MG63 (cell line): ENCODE measurements at regions not wholly inside any gene's neighbourhood (a gene's known extent, or its start where the extent isn't known, plus 50 kb on each side); places are given as distances from the start of the nearest gene placed in this dataset.
"Not testable (repeated sequence)": the region's sequence is repeated elsewhere in the genome, so short reads cannot be mapped to it uniquely, and the experiment has no call there.

ENCODE experiments used
- DNase-seq: peaks from one replicate; pipeline ENCODE4 v3.0.0-alpha.2; 2020
- H3K27me3 ChIP-seq: fragments of 250-450 bp; sonication (Bioruptor Pico); 2 replicates; pipeline ENCODE4 v1.5.1; 2020; ENCODE audit warnings: mild to moderate bottlenecking, moderate library complexity
- H3K36me3 ChIP-seq: fragments of 250-450 bp; sonication (Bioruptor Pico); 2 replicates; pipeline ENCODE4 v1.5.1; 2020; ENCODE audit warnings: mild to moderate bottlenecking, moderate library complexity
- H3K4me3 ChIP-seq: fragments of 250-450 bp; sonication (Bioruptor Pico); 2 replicates; pipeline ENCODE4 v1.5.1; 2020; ENCODE audit warnings: mild to moderate bottlenecking, moderate library complexity
- H3K9me3 ChIP-seq: fragments of 250-450 bp; sonication (Bioruptor Pico); 2 replicates; pipeline ENCODE4 v1.5.1; 2020; ENCODE audit warnings: mild to moderate bottlenecking, moderate library complexity

GRCh38 chr6:85262621-85263020, 187.3 kb upstream of the NT5E start:
- H3K27me3 ChIP-seq: no peaks in the 10 kb centered on the region
- no peak overlapping the region for H3K4me3 ChIP-seq
- H3K9me3 ChIP-seq: no peaks in the 10 kb centered on the region
- DNase-seq: no peak
- H3K36me3 ChIP-seq: no peaks in the 10 kb centered on the region

- DNase-seq: no peak
- H3K27me3 ChIP-seq: no peaks in the 10 kb centered on the region
- H3K9me3 ChIP-seq: no peaks in the 10 kb centered on the region
- H3K36me3 ChIP-seq: no peaks in the 10 kb centered on the region
- no peak overlapping the region for H3K4me3 ChIP-seq
Measured at GRCh38 chr6:85261271-85261670, 188.6 kb upstream of the NT5E start.

GRCh38 chr6:85255661-85256060, 194.2 kb upstream of the NT5E start:
- H3K9me3 ChIP-seq: peaks cover 3% of the 10 kb centered on the region
- H3K4me3 ChIP-seq: no peak overlapping the region
- no peak for DNase-seq
- no peaks in the 10 kb centered on the region for H3K27me3 ChIP-seq
- H3K36me3 ChIP-seq: no peaks in the 10 kb centered on the region

DNA sequence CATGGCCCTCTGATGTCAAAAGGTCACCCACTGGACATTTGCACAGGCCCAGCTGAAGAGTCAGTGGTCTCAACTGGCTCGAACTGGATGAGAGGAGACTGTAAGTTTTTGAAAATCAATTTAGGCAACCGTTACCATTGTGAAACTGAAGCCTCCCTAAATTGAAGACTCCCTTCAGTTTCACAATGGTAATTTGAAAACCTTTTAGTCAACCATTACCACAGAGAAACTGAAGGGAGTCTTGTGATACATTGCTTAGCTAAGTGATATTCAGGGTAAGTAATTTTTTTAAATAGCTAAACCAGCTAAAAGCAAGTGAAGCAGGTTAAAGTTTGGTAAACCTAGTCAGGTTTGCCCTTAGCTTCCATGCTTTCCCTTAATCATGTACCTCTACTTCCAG, 197.3 kb upstream of the NT5E start:
- Histone ChIP-seq H3K4me3 (no peak overlapping the region), H3K36me3 (no peaks in the 10 kb centered on the region), H3K27me3 (no peaks in the 10 kb centered on the region), H3K9me3 (peaks cover 3% of the 10 kb centered on the region)
- no peak for DNase-seq

DNA sequence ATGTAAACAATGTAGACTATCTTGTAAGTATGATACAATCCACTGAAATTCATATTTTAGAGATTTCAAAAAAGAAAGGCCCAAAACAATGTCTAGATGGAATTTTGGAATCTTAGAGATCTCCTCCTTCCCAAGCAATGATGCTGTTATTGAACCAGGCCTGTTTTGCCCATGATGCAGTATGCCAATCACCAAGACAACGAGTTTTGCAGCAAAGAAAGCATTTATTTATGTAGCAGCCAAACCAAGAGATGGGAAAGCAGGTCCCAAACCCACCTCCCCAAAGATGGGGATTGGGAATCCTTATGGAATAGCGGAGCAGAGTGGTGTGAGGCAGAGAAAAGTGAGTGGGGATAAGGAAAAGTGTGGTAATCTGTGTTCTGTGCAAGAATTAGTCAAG, 197.8 kb upstream of the NT5E start:
- Histone ChIP-seq H3K36me3 (no peaks in the 10 kb centered on the region), H3K4me3 (no peak overlapping the region), H3K9me3 (peaks cover 3% of the 10 kb centered on the region), H3K27me3 (no peaks in the 10 kb centered on the region)
- no peak for DNase-seq

DNA sequence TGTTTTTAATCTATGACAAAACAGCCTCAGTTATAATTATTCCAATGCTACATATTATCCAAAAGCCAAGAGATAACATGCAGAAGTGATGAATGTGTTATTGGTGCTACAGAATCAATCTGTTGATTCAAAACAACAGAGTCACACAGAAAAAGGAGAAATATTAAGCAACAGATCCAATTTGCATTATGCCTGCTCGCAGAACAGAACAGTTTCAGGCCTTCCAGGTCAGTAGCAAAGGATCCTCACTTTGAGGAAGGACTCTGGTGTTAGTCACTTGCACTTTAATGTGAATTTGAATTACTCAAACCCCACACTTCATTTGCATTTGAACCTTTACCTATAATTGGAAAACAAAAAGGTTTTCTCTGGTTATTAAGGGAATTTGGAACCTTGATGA, 198.6 kb upstream of the NT5E start:
- Histone ChIP-seq H3K27me3 (no peaks in the 10 kb centered on the region), H3K36me3 (no peaks in the 10 kb centered on the region), H3K4me3 (no peak overlapping the region), H3K9me3 (peaks cover 3% of the 10 kb centered on the region)
- DNase-seq: no peak

- Histone ChIP-seq H3K4me3 (no peak overlapping the region), H3K36me3 (no peaks in the 10 kb centered on the region), H3K27me3 (no peaks in the 10 kb centered on the region), H3K9me3 (peaks cover 3% of the 10 kb centered on the region)
- no peak for DNase-seq
Measured at GRCh38 chr6:85250586-85251220, 199.2 kb upstream of the NT5E start.

DNA sequence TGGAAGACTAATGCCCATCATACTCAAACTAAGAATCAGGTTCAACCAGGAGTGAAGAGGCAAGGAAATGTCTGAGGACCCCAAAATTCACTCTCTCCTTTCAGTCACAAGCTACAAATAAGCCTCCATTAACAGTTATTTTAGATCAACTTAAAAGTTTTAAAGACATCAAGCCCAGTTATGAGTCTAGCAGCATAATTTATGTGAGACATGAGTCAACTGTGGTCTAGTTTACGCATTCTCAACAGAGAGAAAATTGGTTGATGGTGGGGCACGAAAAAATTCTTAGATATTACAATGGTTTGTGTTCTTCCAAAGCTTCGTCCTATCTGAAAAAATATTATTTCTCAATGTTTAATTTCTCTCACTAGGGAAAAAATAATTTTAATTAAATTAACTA, 204.9 kb upstream of the NT5E start:
- H3K9me3 ChIP-seq: no peaks in the 10 kb centered on the region
- H3K4me3 ChIP-seq: no peak overlapping the region
- no peak for DNase-seq
- no peaks in the 10 kb centered on the region for H3K27me3 ChIP-seq
- no peaks in the 10 kb centered on the region for H3K36me3 ChIP-seq

DNA sequence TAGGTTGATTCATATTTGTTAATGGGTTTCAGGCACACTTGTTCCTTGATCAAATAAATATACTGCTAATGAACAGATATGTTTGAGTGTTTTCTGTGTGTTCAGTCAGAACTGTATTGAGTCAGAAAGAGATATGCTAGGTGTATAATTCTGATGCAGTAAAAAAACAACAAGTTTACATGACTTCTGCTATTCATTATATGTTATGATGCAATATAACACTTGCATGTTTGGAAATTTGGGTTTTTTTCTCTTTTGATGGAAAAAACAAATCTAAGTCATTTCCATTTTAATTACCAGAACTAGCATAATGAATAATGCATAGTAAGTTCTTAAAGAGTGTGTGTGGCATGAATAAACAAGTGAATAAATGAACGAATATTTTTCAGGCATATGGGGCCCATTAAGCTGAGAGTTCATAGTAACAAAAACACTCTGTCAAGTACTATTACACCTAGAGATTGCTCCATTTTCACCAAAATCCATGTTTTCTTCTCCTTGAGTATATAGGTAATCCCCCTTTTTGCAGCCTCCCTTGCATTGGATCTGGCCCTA, 208.3 kb upstream of the NT5E start:
- Histone ChIP-seq H3K27me3 (no peaks in the 10 kb centered on the region), H3K9me3 (no peaks in the 10 kb centered on the region), H3K36me3 (no peaks in the 10 kb centered on the region), H3K4me3 (no peak overlapping the region)
- DNase-seq: no peak

DNA sequence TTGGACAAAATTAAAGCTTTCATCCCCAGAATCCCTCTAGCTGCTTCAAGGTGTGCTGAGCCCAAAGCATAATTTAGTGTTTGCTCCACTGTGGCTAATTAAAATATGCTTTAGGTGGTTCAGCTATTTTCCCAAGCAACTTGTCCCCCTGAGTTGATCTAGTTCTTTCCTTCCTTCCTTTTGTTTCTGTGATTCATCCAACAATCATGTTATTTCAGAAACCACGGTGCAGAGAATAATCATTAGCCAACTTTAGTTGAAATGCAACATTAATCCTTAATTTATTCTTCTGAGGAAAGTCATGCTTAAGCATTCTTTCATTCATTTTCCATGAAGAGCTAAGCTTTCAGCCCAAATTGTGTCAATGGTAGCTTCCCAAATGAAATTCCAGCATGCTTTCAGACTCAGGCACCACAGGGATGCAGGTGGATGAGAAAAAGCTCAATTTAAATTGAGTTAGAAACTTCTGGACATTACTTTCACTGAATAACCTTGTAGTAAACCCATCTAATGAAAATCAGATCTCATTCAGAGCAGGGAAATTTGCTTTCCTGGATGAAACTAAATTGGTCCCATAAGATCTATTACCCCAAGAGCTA, 209.0 kb upstream of the NT5E start:
- no peak for DNase-seq
- Histone ChIP-seq H3K9me3 (no peaks in the 10 kb centered on the region), H3K36me3 (no peaks in the 10 kb centered on the region), H3K4me3 (no peak overlapping the region), H3K27me3 (no peaks in the 10 kb centered on the region)

GRCh38 chr6:85237478-85237877, 212.4 kb upstream of the NT5E start:
- H3K4me3 ChIP-seq: no peak overlapping the region
- H3K27me3 ChIP-seq: no peaks in the 10 kb centered on the region
- H3K36me3 ChIP-seq: no peaks in the 10 kb centered on the region
- H3K9me3 ChIP-seq: no peaks in the 10 kb centered on the region
- DNase-seq: no peak

- no peaks in the 10 kb centered on the region for H3K27me3 ChIP-seq
- H3K9me3 ChIP-seq: no peaks in the 10 kb centered on the region
- no peak for DNase-seq
- H3K36me3 ChIP-seq: no peaks in the 10 kb centered on the region
- H3K4me3 ChIP-seq: no peak overlapping the region
Measured at GRCh38 chr6:85236636-85237035, 213.2 kb upstream of the NT5E start.

- DNase-seq, H3K27me3 ChIP-seq, H3K36me3 ChIP-seq, H3K9me3 ChIP-seq, H3K4me3 ChIP-seq: not testable (repeated sequence)
Measured at GRCh38 chr6:85227345-85227744, 222.5 kb upstream of the NT5E start.

GRCh38 chr6:85212794-85213193, 237.1 kb upstream of the NT5E start:
- H3K36me3 ChIP-seq, DNase-seq, H3K4me3 ChIP-seq: not testable (repeated sequence)

DNA sequence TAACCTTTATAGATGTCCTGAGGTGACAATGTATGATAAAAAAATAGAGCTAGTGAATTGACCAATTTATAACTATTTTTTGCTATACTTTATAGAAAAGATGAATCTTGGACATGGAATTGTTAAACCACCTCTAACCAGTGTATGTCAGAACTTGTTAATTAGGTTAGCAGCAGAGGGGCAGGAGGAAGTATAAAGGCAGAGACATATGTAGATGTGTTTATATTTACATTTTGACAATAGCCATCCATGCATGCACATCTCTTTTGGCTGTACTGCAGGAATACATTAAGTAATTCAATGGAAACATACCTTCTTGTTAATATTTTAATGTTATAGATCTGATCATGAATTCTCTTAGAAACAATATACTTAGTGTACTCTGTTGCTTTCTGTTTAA, 254.6 kb upstream of the NT5E start:
- no peaks in the 10 kb centered on the region for H3K27me3 ChIP-seq
- no peaks in the 10 kb centered on the region for H3K36me3 ChIP-seq
- no peak for DNase-seq
- H3K9me3 ChIP-seq: no peaks in the 10 kb centered on the region
- no peak overlapping the region for H3K4me3 ChIP-seq

More at GRCh38 chr6:85212794-85213193, 237.1 kb upstream of the NT5E start:
- H3K27me3 ChIP-seq, H3K9me3 ChIP-seq: not testable (repeated sequence)

DNA sequence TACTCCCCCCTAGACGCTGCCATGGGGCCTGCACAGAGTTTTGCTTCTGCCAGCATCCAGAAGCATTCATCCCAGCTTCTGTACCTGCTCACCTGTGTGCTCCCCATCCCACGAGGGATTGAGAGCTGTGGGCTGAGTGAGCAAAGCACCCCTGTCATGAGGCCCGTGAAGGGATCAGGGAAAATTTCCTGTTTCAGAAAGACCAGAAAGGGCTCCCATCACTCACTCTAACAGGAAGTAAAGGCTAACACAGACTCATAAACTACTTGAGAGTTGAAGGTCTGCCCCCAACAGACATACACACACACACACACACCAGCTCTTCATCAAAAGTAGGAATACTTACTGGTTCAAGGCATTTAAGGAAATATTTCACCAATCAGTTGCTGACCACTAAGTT, 256.5 kb upstream of the NT5E start:
- Histone ChIP-seq H3K9me3 (peaks cover 3% of the 10 kb centered on the region), H3K36me3 (no peaks in the 10 kb centered on the region), H3K4me3 (no peak overlapping the region), H3K27me3 (no peaks in the 10 kb centered on the region)
- no peak for DNase-seq

GRCh38 chr6:85192596-85192995, 257.3 kb upstream of the NT5E start:
- H3K9me3 ChIP-seq: peaks cover 3% of the 10 kb centered on the region
- no peaks in the 10 kb centered on the region for H3K27me3 ChIP-seq
- DNase-seq: no peak
- no peak overlapping the region for H3K4me3 ChIP-seq
- H3K36me3 ChIP-seq: no peaks in the 10 kb centered on the region

DNA sequence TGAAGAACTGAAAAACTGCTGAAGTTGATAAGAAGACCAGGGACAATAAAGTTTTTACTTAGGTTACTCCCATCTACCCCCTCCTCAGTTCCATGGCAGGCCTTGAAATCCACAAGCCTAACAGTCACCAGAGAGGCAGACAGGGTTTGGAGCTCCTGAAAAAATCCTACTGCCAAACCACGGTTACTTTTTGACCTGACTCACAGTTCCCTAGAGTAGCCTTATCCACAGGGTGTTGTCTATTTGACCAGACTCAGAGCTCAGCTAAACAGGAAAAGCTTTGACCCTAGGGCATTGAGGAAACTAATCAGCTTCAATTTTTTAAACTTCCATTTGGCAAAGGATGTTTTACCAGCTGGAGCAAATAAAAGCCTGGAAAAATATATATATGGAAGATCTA, 257.7 kb upstream of the NT5E start:
- DNase-seq: peak; percentile 65
- no peak overlapping the region for H3K4me3 ChIP-seq

More for the DNA sequence above, 257.7 kb upstream of the NT5E start:
- no peaks in the 10 kb centered on the region for H3K27me3 ChIP-seq
- no peaks in the 10 kb centered on the region for H3K36me3 ChIP-seq
- H3K9me3 ChIP-seq: peaks cover 3% of the 10 kb centered on the region
